ENCODE measurements at regions not wholly inside any gene's neighbourhood (a gene's known extent, or its start where the extent isn't known, plus 50 kb on each side); places are given as distances from the start of the nearest gene placed in this dataset.

DNA sequence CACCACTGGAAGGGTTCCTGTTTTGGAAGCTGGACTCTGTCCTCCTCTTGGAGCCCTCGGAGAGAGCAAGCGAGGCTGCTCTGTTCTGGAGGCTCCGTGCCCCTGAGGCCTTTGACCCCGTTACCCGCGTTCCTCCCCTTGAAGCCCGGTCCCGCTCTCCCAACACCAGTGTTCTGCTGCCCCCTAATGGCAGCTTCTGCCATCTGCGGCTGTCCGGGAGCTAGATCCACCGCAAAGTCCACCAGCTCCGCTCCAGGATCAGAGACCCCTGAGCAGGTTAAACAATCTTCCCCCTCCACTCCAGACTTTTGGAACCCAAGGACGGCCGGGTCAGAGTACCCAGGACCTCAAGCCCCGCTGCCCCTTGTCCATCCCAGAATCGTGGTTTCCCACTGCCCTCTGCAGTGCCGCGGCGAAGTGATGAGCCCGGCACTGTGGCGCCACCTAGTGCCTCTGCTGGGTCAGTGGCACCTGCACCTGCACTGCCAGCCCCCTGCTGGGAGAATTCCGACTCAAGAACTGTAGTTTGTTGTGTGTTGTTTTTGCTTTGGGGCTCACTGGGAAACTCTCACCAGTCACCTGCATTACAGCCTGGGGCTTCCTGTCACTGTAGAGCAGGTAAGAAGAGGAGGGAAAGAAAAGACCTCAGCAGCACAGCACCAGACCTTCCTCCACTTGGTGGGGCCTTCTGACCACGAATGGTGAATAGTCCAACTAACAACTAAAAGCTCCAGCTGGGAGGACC is 63.5 kb upstream of the NFASC start:
- TF ChIP-seq YY1 (IDR thresholded peaks at IDR 0.05; ENCODE audit: insufficient read depth, insufficient read length) (no peak), ZNF274 (IDR thresholded peaks at IDR 0.05; ENCODE audit: low read depth, low read length) (no peak), SUZ12 (IDR thresholded peaks at IDR 0.05; ENCODE audit: extremely low read depth, insufficient read depth, insufficient read length) (no peak)
- peak overlapping the region; percentile 73 for H3K9ac ChIP-seq (ENCODE audit: insufficient read length, low read depth)
- DNase-seq (ENCODE audit: low read depth, low spot score), result peak; percentile 96
- peaks cover 28% of the 10 kb centered on the region for H3K27me3 ChIP-seq (ENCODE audit: insufficient read depth, insufficient read length)
- peaks cover 3% of the 10 kb centered on the region for H3K4me1 ChIP-seq (ENCODE audit: insufficient read depth, insufficient read length)
- no peaks in the 10 kb centered on the region for H3K9me3 ChIP-seq (ENCODE audit: insufficient read depth, low read length)
- no peaks in the 10 kb centered on the region for H3K36me3 ChIP-seq (ENCODE audit: insufficient read depth, insufficient read length, low read length)
- H3K4me3 ChIP-seq (ENCODE audit: insufficient read length, low read depth), result peak overlapping the region; percentile 41

GRCh38 chr1:204809488-204809887 is 61.2 kb upstream of the NFASC start:
- Histone ChIP-seq H3K4me1 (ENCODE audit: insufficient read depth, insufficient read length) (peaks cover 3% of the 10 kb centered on the region), H3K27me3 (ENCODE audit: insufficient read depth, insufficient read length) (peaks cover 19% of the 10 kb centered on the region), H3K36me3 (ENCODE audit: insufficient read depth, insufficient read length, low read length) (no peaks in the 10 kb centered on the region), H3K4me3 (ENCODE audit: insufficient read length, low read depth) (no peak overlapping the region), H3K9me3 (ENCODE audit: insufficient read depth, low read length) (no peaks in the 10 kb centered on the region), H3K9ac (ENCODE audit: insufficient read length, low read depth) (no peak overlapping the region)
- TF ChIP-seq ZNF274 (IDR thresholded peaks at IDR 0.05; ENCODE audit: low read depth, low read length) (no peak), SUZ12 (IDR thresholded peaks at IDR 0.05; ENCODE audit: extremely low read depth, insufficient read depth, insufficient read length) (no peak), YY1 (IDR thresholded peaks at IDR 0.05; ENCODE audit: insufficient read depth, insufficient read length) (no peak)
- no peak for DNase-seq (ENCODE audit: low read depth, low spot score)

- TF ChIP-seq YY1 (IDR thresholded peaks at IDR 0.05; ENCODE audit: insufficient read depth, insufficient read length) (no peak), ZNF274 (IDR thresholded peaks at IDR 0.05; ENCODE audit: low read depth, low read length) (no peak), SUZ12 (IDR thresholded peaks at IDR 0.05; ENCODE audit: extremely low read depth, insufficient read depth, insufficient read length) (no peak)
- Histone ChIP-seq H3K36me3 (ENCODE audit: insufficient read depth, insufficient read length, low read length) (no peaks in the 10 kb centered on the region), H3K4me1 (ENCODE audit: insufficient read depth, insufficient read length) (no peaks in the 10 kb centered on the region), H3K9ac (ENCODE audit: insufficient read length, low read depth) (no peak overlapping the region), H3K4me3 (ENCODE audit: insufficient read length, low read depth) (no peak overlapping the region), H3K27me3 (ENCODE audit: insufficient read depth, insufficient read length) (peaks cover 2% of the 10 kb centered on the region), H3K9me3 (ENCODE audit: insufficient read depth, low read length) (no peaks in the 10 kb centered on the region)
- no peak for DNase-seq (ENCODE audit: low read depth, low spot score)
Observed at GRCh38 chr1:204812842-204813241, 57.8 kb upstream of the NFASC start.

GRCh38 chr1:204813522-204813921 is 57.1 kb upstream of the NFASC start:
- DNase-seq (ENCODE audit: low read depth, low spot score), result no peak
- Histone ChIP-seq H3K4me1 (ENCODE audit: insufficient read depth, insufficient read length) (no peaks in the 10 kb centered on the region), H3K9me3 (ENCODE audit: insufficient read depth, low read length) (no peaks in the 10 kb centered on the region), H3K9ac (ENCODE audit: insufficient read length, low read depth) (no peak overlapping the region), H3K4me3 (ENCODE audit: insufficient read length, low read depth) (no peak overlapping the region), H3K36me3 (ENCODE audit: insufficient read depth, insufficient read length, low read length) (no peaks in the 10 kb centered on the region), H3K27me3 (ENCODE audit: insufficient read depth, insufficient read length) (peaks cover 2% of the 10 kb centered on the region)
- TF ChIP-seq SUZ12 (IDR thresholded peaks at IDR 0.05; ENCODE audit: extremely low read depth, insufficient read depth, insufficient read length) (no peak), ZNF274 (IDR thresholded peaks at IDR 0.05; ENCODE audit: low read depth, low read length) (no peak), YY1 (IDR thresholded peaks at IDR 0.05; ENCODE audit: insufficient read depth, insufficient read length) (no peak)

DNA sequence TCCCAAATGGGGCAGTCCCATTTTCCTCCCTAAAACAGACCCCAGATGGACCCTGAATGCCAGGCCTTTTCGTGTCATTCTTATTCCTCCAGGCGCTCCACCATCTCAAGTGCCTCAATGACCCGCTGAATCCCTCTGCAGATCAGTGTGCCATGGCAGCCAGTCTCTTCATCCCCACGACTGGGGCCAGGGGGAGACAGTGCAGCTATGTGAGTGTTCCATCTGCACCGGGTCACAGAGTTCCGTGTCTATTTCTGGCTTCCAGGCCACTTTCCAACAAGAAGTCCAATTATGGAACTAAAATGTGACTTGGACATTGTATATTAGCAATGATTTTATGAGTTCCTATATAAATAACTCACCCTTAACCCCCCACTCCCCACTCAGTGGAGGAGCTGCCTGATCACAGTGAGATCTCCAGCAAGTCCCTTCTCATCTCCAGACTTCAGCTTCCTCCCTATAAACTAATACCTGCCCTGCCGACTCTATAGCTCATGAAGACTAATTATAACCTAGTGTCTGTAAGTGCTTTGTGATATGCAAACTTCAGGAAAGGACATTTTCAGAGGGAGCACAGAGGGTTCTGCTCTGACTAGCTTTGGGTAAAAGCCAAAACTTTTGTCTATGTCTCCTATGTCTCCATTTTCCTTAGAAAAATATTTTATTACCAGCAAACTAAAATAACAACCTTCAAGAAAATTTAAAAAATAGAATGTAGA is 56.3 kb upstream of the NFASC start:
- DNase-seq (ENCODE audit: low read depth, low spot score), result no peak
- Histone ChIP-seq H3K27me3 (ENCODE audit: insufficient read depth, insufficient read length) (peaks cover 2% of the 10 kb centered on the region), H3K4me1 (ENCODE audit: insufficient read depth, insufficient read length) (no peaks in the 10 kb centered on the region), H3K36me3 (ENCODE audit: insufficient read depth, insufficient read length, low read length) (no peaks in the 10 kb centered on the region), H3K9ac (ENCODE audit: insufficient read length, low read depth) (no peak overlapping the region), H3K4me3 (ENCODE audit: insufficient read length, low read depth) (no peak overlapping the region), H3K9me3 (ENCODE audit: insufficient read depth, low read length) (no peaks in the 10 kb centered on the region)
- TF ChIP-seq SUZ12 (IDR thresholded peaks at IDR 0.05; ENCODE audit: extremely low read depth, insufficient read depth, insufficient read length) (no peak), YY1 (IDR thresholded peaks at IDR 0.05; ENCODE audit: insufficient read depth, insufficient read length) (no peak), ZNF274 (IDR thresholded peaks at IDR 0.05; ENCODE audit: low read depth, low read length) (no peak)

DNA sequence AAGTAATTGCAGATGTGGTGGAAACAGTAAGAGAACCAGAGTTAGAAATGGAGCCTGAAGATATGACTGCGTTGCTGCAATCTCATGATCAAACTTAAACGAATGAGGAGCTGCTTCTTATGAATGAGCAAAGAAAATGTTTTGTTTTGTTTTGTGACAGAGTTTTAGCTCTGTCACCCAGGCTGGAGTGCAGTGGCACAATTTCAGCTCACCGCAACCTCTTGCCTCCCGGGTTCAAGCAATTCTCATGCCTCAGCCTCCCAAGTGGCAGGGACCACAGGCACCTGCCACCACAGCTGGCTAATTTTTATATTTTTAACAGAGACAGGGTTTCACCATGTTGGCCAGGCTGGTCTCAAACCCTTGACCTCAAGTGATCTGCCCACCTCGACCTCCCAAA is 53.3 kb upstream of the NFASC start:
- H3K4me1 ChIP-seq (ENCODE audit: insufficient read depth, insufficient read length), result no peaks in the 10 kb centered on the region
- no peaks in the 10 kb centered on the region for H3K36me3 ChIP-seq (ENCODE audit: insufficient read depth, insufficient read length, low read length)
- H3K4me3 ChIP-seq (ENCODE audit: insufficient read length, low read depth), result no peak overlapping the region
- H3K9ac ChIP-seq (ENCODE audit: insufficient read length, low read depth), result no peak overlapping the region
- DNase-seq (ENCODE audit: low read depth, low spot score), result no peak
- TF ChIP-seq YY1 (IDR thresholded peaks at IDR 0.05; ENCODE audit: insufficient read depth, insufficient read length) (no peak), ZNF274 (IDR thresholded peaks at IDR 0.05; ENCODE audit: low read depth, low read length) (no peak)
- no peaks in the 10 kb centered on the region for H3K9me3 ChIP-seq (ENCODE audit: insufficient read depth, low read length)
- H3K27me3 ChIP-seq (ENCODE audit: insufficient read depth, insufficient read length), result peaks cover 2% of the 10 kb centered on the region

- TF ChIP-seq YY1 (IDR thresholded peaks at IDR 0.05; ENCODE audit: insufficient read depth, insufficient read length) (no peak), SUZ12 (IDR thresholded peaks at IDR 0.05; ENCODE audit: extremely low read depth, insufficient read depth, insufficient read length) (no peak), ZNF274 (IDR thresholded peaks at IDR 0.05; ENCODE audit: low read depth, low read length) (no peak)
- no peak overlapping the region for H3K9ac ChIP-seq (ENCODE audit: insufficient read length, low read depth)
- no peaks in the 10 kb centered on the region for H3K9me3 ChIP-seq (ENCODE audit: insufficient read depth, low read length)
- no peaks in the 10 kb centered on the region for H3K4me1 ChIP-seq (ENCODE audit: insufficient read depth, insufficient read length)
- H3K27me3 ChIP-seq (ENCODE audit: insufficient read depth, insufficient read length), result peaks cover under 1% of the 10 kb centered on the region
- H3K4me3 ChIP-seq (ENCODE audit: insufficient read length, low read depth), result no peak overlapping the region
- DNase-seq (ENCODE audit: low read depth, low spot score), result no peak
- H3K36me3 ChIP-seq (ENCODE audit: insufficient read depth, insufficient read length, low read length), result no peaks in the 10 kb centered on the region
Observed at GRCh38 chr1:204818998-204819397, 51.7 kb upstream of the NFASC start.
